IMR-90 (cell line): ENCODE measurements at regions not wholly inside any gene's neighbourhood (a gene's known extent, or its start where the extent isn't known, plus 50 kb on each side); places are given as distances from the start of the nearest gene placed in this dataset.

ENCODE experiments used
- ATAC-seq: fragments of 200-7000 bp; cut with Tn5 transposase; 2 replicates; pipeline ENCODE4 v1.9.1; 2020; ENCODE audit warnings: low read depth, mild to moderate bottlenecking, moderate library complexity
- BruUV-seq: library from RNA; stranded (reverse); fragments of 400-500 nt; replicated peaks from 2 replicates; lab custom pipeline; 2021; lab: Mats Ljungman, UMichigan
- CTCF ChIA-PET: fragments of 300-600 bp; formaldehyde crosslinking; extraction: SDS; loops from one replicate; lab custom pipeline; 2021; ENCODE audit warnings: antibody characterized with exemption; lab: Yijun Ruan, JAX
- POLR2A ChIA-PET: fragments of 300-600 bp; sonication (Branson Sonifier 250); formaldehyde crosslinking; loops from one replicate; lab custom pipeline; 2022; ENCODE audit warnings: antibody characterized with exemption; ENCODE audit not compliant: unreplicated experiment; lab: Charles Lee
- DNase-seq: peaks from one replicate; pipeline ENCODE4 v3.0.0; 2013
- H2AFZ ChIP-seq: replicated peaks from 2 replicates; pipeline ENCODE3; 2013; ENCODE audit warnings: low read length, mild to moderate bottlenecking; ENCODE audit not compliant: poor library complexity
- H2AK5ac ChIP-seq: 2 replicates; pipeline ENCODE4 v1.6.1; 2013; ENCODE audit warnings: low read depth, low read length, inconsistent platforms
- H2AK9ac ChIP-seq: replicated peaks from 2 replicates; pipeline ENCODE3; 2013; ENCODE audit warnings: mild to moderate bottlenecking, low read depth, low read length, moderate library complexity; ENCODE audit not compliant: poor library complexity
- H2BK120ac ChIP-seq: 2 replicates; pipeline ENCODE4 v1.6.1; 2013; ENCODE audit warnings: low read depth, low read length, inconsistent platforms
- H2BK15ac ChIP-seq: 3 replicates; pipeline ENCODE4 v1.6.1; 2013; ENCODE audit warnings: low read depth, low read length, inconsistent platforms
- H2BK20ac ChIP-seq: 2 replicates; pipeline ENCODE4 v1.6.1; 2013; ENCODE audit warnings: low read depth, mild to moderate bottlenecking, inconsistent platforms, low read length, moderate library complexity
- H2BK5ac ChIP-seq: 2 replicates; pipeline ENCODE4 v1.6.1; 2013; ENCODE audit warnings: mild to moderate bottlenecking, low read depth, low read length, inconsistent platforms; ENCODE audit not compliant: poor library complexity, severe bottlenecking
- H3K14ac ChIP-seq: replicated peaks from 2 replicates; pipeline ENCODE4 v1.6.1; 2013; ENCODE audit warnings: low read depth, low read length, inconsistent platforms
- H3K18ac ChIP-seq: 2 replicates; pipeline ENCODE4 v1.6.1; 2013; ENCODE audit warnings: low read depth, low read length, control low read depth
- H3K23ac ChIP-seq: 2 replicates; pipeline ENCODE4 v1.6.1; 2013; ENCODE audit warnings: low read depth, low read length, inconsistent platforms
- H3K27ac ChIP-seq: 2 replicates; pipeline ENCODE4 v1.5.1; 2013; ENCODE audit warnings: mild to moderate bottlenecking, control low read depth, low read length; ENCODE audit not compliant: insufficient read depth
- H3K27me3 ChIP-seq: 2 replicates; pipeline ENCODE4 v1.6.1; 2013; ENCODE audit warnings: low read length; ENCODE audit not compliant: control insufficient read depth, insufficient read depth
- H3K36me3 ChIP-seq: 2 replicates; pipeline ENCODE4 v1.6.1; 2013; ENCODE audit warnings: low read length, mixed read lengths; ENCODE audit not compliant: control insufficient read depth, insufficient read depth
- H3K4ac ChIP-seq: 2 replicates; pipeline ENCODE4 v1.6.1; 2013; ENCODE audit warnings: low read depth, low read length, inconsistent platforms
- H3K4me1 ChIP-seq: 2 replicates; pipeline ENCODE4 v1.6.1; 2013; ENCODE audit warnings: low read length, mixed read lengths; ENCODE audit not compliant: control insufficient read depth, insufficient read depth
- H3K4me2 ChIP-seq: 2 replicates; pipeline ENCODE4 v1.6.1; 2013; ENCODE audit warnings: low read depth, mild to moderate bottlenecking, control low read depth, low read length, moderate library complexity
- H3K4me3 ChIP-seq: 2 replicates; pipeline ENCODE4 v1.5.1; 2013; ENCODE audit warnings: low read depth, mild to moderate bottlenecking, control low read depth, low read length, moderate library complexity; ENCODE audit not compliant: insufficient read depth
- H3K56ac ChIP-seq: 2 replicates; pipeline ENCODE4 v1.6.1; 2013; ENCODE audit warnings: low read length, inconsistent platforms; ENCODE audit not compliant: insufficient read depth; ENCODE audit errors: extremely low read depth
- H3K79me1 ChIP-seq, 2 experiments: 2 replicates each; pipeline ENCODE4 v1.6.1; 2013; ENCODE audit warnings: low read length in 2 of 2, inconsistent platforms in 1 of 2, low read depth in 1 of 2
- H3K9ac ChIP-seq: 2 replicates; pipeline ENCODE4 v1.6.1; 2013; ENCODE audit warnings: low read depth, low read length, control low read depth
- H3K9me1 ChIP-seq: 2 replicates; pipeline ENCODE4 v1.6.1; 2013; ENCODE audit warnings: low read length, inconsistent platforms; ENCODE audit not compliant: insufficient read depth
- H3K9me3 ChIP-seq: 2 replicates; pipeline ENCODE4 v1.6.1; 2013; ENCODE audit warnings: low read length; ENCODE audit not compliant: control insufficient read depth, insufficient read depth
- H4K20me1 ChIP-seq: 2 replicates; pipeline ENCODE4 v1.6.1; 2013; ENCODE audit warnings: low read length, inconsistent platforms; ENCODE audit not compliant: insufficient read depth
- H4K5ac ChIP-seq: 2 replicates; pipeline ENCODE4 v1.6.1; 2013; ENCODE audit warnings: mild to moderate bottlenecking, low read depth, low read length, control low read depth
- H4K8ac ChIP-seq, 2 experiments: 2 replicates each; pipeline ENCODE4 v1.6.1; 2013; ENCODE audit warnings: low read depth in 2 of 2, low read length in 2 of 2, control low read depth in 1 of 2, inconsistent platforms in 1 of 2
- H4K91ac ChIP-seq: 2 replicates; pipeline ENCODE4 v1.6.1; 2013; ENCODE audit warnings: low read depth, low read length, inconsistent platforms; ENCODE audit not compliant: insufficient read depth
- BHLHE40 ChIP-seq: fragments of 150-350 bp; IDR thresholded peaks from 2 replicates; pipeline ENCODE4 v1.6.1; 2016; ENCODE audit warnings: mild to moderate bottlenecking, low read depth, low read length
- CEBPB ChIP-seq: IDR thresholded peaks from 2 replicates; pipeline ENCODE4 v1.6.1; 2012; ENCODE audit warnings: low read depth, low read length, improper control_type of control experiment
- CHD1 ChIP-seq: IDR thresholded peaks from 2 replicates; pipeline ENCODE4 v1.6.1; 2012; ENCODE audit warnings: low read depth, low read length, improper control_type of control experiment
- CTCF ChIP-seq: conservative IDR thresholded peaks from 2 replicates; pipeline ENCODE4 v1.5.1; 2012; ENCODE audit warnings: mild to moderate bottlenecking, low read depth, low read length, improper control_type of control experiment
- ELK1 ChIP-seq: fragments of 150-350 bp; IDR thresholded peaks from 2 replicates; pipeline ENCODE4 v1.6.1; 2016; ENCODE audit warnings: low read depth, mild to moderate bottlenecking, low read length, moderate library complexity, borderline replicate concordance
- FOS ChIP-seq: fragments of 150-350 bp; IDR thresholded peaks from 2 replicates; pipeline ENCODE4 v1.6.1; 2016; ENCODE audit warnings: low read depth, low read length
- MAFK ChIP-seq: IDR thresholded peaks from 2 replicates; pipeline ENCODE4 v1.6.1; 2012; ENCODE audit warnings: low read depth, low read length, improper control_type of control experiment
- MAZ ChIP-seq: IDR thresholded peaks from 2 replicates; pipeline ENCODE4 v1.6.1; 2012; ENCODE audit warnings: low read depth, mild to moderate bottlenecking, low read length, improper control_type of control experiment, moderate library complexity, borderline replicate concordance
- MXI1 ChIP-seq: IDR thresholded peaks from 2 replicates; pipeline ENCODE4 v1.6.1; 2012; ENCODE audit warnings: low read depth, mild to moderate bottlenecking, low read length, moderate library complexity, borderline replicate concordance
- NFE2L2 ChIP-seq: fragments of 150-350 bp; IDR thresholded peaks from 2 replicates; pipeline ENCODE4 v1.6.1; 2016; ENCODE audit warnings: low read depth, mild to moderate bottlenecking, low read length
- POLR2A ChIP-seq: IDR thresholded peaks from 2 replicates; pipeline ENCODE4 v1.6.1; 2012; ENCODE audit warnings: mild to moderate bottlenecking, low read depth, low read length
- RAD21 ChIP-seq: IDR thresholded peaks from 2 replicates; pipeline ENCODE4 v1.6.1; 2012; ENCODE audit warnings: low read length, improper control_type of control experiment
- RCOR1 ChIP-seq: IDR thresholded peaks from 2 replicates; pipeline ENCODE4 v1.6.1; 2012; ENCODE audit warnings: mild to moderate bottlenecking, low read length, improper control_type of control experiment; ENCODE audit not compliant: insufficient replicate concordance
- RFX5 ChIP-seq: IDR thresholded peaks from 2 replicates; pipeline ENCODE4 v1.8.0; 2012; ENCODE audit warnings: low read depth, mild to moderate bottlenecking, low read length, moderate library complexity
- SMC3 ChIP-seq: fragments of 150-350 bp; IDR thresholded peaks from 2 replicates; pipeline ENCODE4 v1.6.1; 2016; ENCODE audit warnings: low read depth, mild to moderate bottlenecking, antibody characterized with exemption, low read length, moderate library complexity
- USF2 ChIP-seq: fragments of 150-350 bp; IDR thresholded peaks from 2 replicates; pipeline ENCODE4 v1.6.1; 2017; ENCODE audit warnings: mild to moderate bottlenecking, antibody characterized with exemption, low read length, low read depth
- WGBS, 2 experiments: methylation state at CpG; one replicate each; pipeline versions ENCODE4 v1.1.5 to v1.1.7; 2013; ENCODE audit warnings: missing lambda C conversion rate in 2 of 2; ENCODE audit not compliant: insufficient read length in 1 of 2; ENCODE audit errors: extremely low coverage in 2 of 2; 5-methylcytosine and 5-hydroxymethylcytosine counted together
- dilution Hi-C: fragments of 300-500 bp; cut with HindIII; formaldehyde crosslinking; loops from one replicate; pipeline ENCODE4 v1.14.3; 2018; ENCODE audit warnings: low sequenced_read_pairs; ENCODE audit not compliant: unreplicated experiment
- in situ Hi-C: fragments of 300-500 bp; cut with MboI; formaldehyde crosslinking; loops from 3 replicates; pipeline ENCODE4 v1.14.3; 2019; ENCODE audit warnings: low sequenced_read_pairs, inconsistent platforms, mixed read lengths
- intact Hi-C: fragments of 100-400 bp; cut with micrococcal nuclease; formaldehyde crosslinking; loops from 2 replicates; pipeline ENCODE4 v1.10.0; 2022

- Histone ChIP-seq H3K56ac (no peak overlapping the region), H2BK5ac (no peak overlapping the region), H2BK15ac (0 out of 3 replicates have a peak overlapping the region, but pooled peaks have one; percentile 29), H3K27ac (no peak overlapping the region), H3K4me3 (no peak overlapping the region), H2BK120ac (no peak overlapping the region), H3K9ac (no peak overlapping the region), H3K4me1 (peaks cover 4% of the 10 kb centered on the region; the same call in 1 of the 2 replicates), H3K36me3 (no peaks in the 10 kb centered on the region), H3K4ac (no peak overlapping the region), H3K9me1 (peaks cover 3% of the 10 kb centered on the region; the same call in 1 of the 2 replicates), H3K79me1 (no peaks in the 10 kb centered on the region), H2AK9ac (no peak overlapping the region), H3K18ac (no peak overlapping the region), H3K27me3 (no peaks in the 10 kb centered on the region), H3K23ac (no peak overlapping the region), H3K4me2 (no peak overlapping the region), H2BK20ac (no peak overlapping the region; the same call in 1 of the 2 replicates), H2AK5ac (no peak overlapping the region), H3K9me3 (no peaks in the 10 kb centered on the region), H4K91ac (no peak overlapping the region), H4K8ac (no peak overlapping the region), H4K5ac (no peak overlapping the region), H2AFZ (no peak overlapping the region), H4K20me1 (no peaks in the 10 kb centered on the region), H3K14ac (no peak overlapping the region)
- ATAC-seq (no peak), DNase-seq (no peak)
- CTCF ChIA-PET = interaction anchor here (0.8 kb wide), 1 partner anchor 18 kb away, joined by 3 read pairs; no protein-coding TSS in a partner anchor
- TF ChIP-seq NFE2L2 (no peak), FOS (no peak), MAZ (no peak), CEBPB (no peak), RAD21 (no peak), CTCF (no peak), RFX5 (no peak), CHD1 (no peak), ELK1 (no peak), RCOR1 (no peak), MAFK (no peak), USF2 (no peak), SMC3 (no peak), POLR2A (no peak), MXI1 (no peak), BHLHE40 (no peak)
- POLR2A ChIA-PET = no interaction called here
- no TSS peak for BruUV-seq
- WGBS, 2 experiments = no CpG with 5 or more reads among the region's 1 CpG
- intact Hi-C loops = no loop called here
- dilution Hi-C loops = no loop called here
- in situ Hi-C loops = no loop called here
These were observed 78.0 kb downstream of the TTC6 start for GRCh38 chr14:37673439-37673838.
